ENCODE measurements at regions not wholly inside any gene's neighbourhood (a gene's known extent, or its start where the extent isn't known, plus 50 kb on each side); places are given as distances from the start of the nearest gene placed in this dataset.

- no peak overlapping the region for H4K12ac ChIP-seq (ENCODE audit: low read depth, low read length)
- H2AFZ ChIP-seq (ENCODE audit: insufficient read depth, low read length, poor library complexity) = no peak overlapping the region
- no peak overlapping the region for H3K4ac ChIP-seq (ENCODE audit: low read depth, low read length)
- H3K9ac ChIP-seq (ENCODE audit: low read length) = no peak overlapping the region
- H3K14ac ChIP-seq (ENCODE audit: low read length) = no peak overlapping the region
- peaks cover 3% of the 10 kb centered on the region for H3K9me3 ChIP-seq (ENCODE audit: insufficient read depth, low read depth, low read length)
- H3K18ac ChIP-seq (ENCODE audit: low read length) = no peak overlapping the region
- H3K27ac ChIP-seq (ENCODE audit: low read depth, low read length) = no peak overlapping the region
- no peaks in the 10 kb centered on the region for H3K27me3 ChIP-seq (ENCODE audit: insufficient read depth, low read length)
- no peak overlapping the region for H2BK120ac ChIP-seq (ENCODE audit: insufficient read depth, low read length, poor library complexity)
- no peak overlapping the region for H4K91ac ChIP-seq (ENCODE audit: low read depth, low read length)
- H3K4me3 ChIP-seq (ENCODE audit: low read depth, low read length) = no peak overlapping the region
- H3K4me2 ChIP-seq (ENCODE audit: low read length) = no peak overlapping the region
- no peak overlapping the region for H3K23ac ChIP-seq (ENCODE audit: low read length)
- H2BK12ac ChIP-seq (ENCODE audit: low read length) = no peak overlapping the region
- no peaks in the 10 kb centered on the region for H3K79me1 ChIP-seq (ENCODE audit: low read length)
- H3K4me1 ChIP-seq (ENCODE audit: control insufficient read depth in 1 of 2, insufficient read depth in 2 of 2, low read length in 2 of 2) = no peaks in the 10 kb centered on the region
- H3K79me2 ChIP-seq (ENCODE audit: control insufficient read depth, insufficient read depth, low read length, poor library complexity) = no peaks in the 10 kb centered on the region
- WGBS (ENCODE audit: extremely low coverage, insufficient coverage, insufficient read length) = no CpG with 5 or more reads among the region's 3 CpGs
- H2BK5ac ChIP-seq (ENCODE audit: low read depth, low read length, poor library complexity) = no peak overlapping the region
- H3K36me3 ChIP-seq (ENCODE audit: control insufficient read depth in 1 of 2, insufficient read depth in 2 of 2, low read length in 2 of 2) = no peaks in the 10 kb centered on the region
- DNase-seq = no peak
- H2AK5ac ChIP-seq (ENCODE audit: low read length) = no peak overlapping the region
- no peak overlapping the region for H4K8ac ChIP-seq (ENCODE audit: low read depth, low read length)
Observed at GRCh38 chr5:130331332-130331731, 427.1 kb downstream of the CHSY3 start.

GRCh38 chr5:130324953-130325671 lies 420.8 kb downstream of the CHSY3 start:
- no peaks in the 10 kb centered on the region for H3K36me3 ChIP-seq (ENCODE audit: control insufficient read depth in 1 of 2, insufficient read depth in 2 of 2, low read length in 2 of 2)

GRCh38 chr5:130323804-130324454 lies 419.7 kb downstream of the CHSY3 start:
- Histone ChIP-seq H2BK12ac (ENCODE audit: low read length) (no peak overlapping the region), H3K9ac (ENCODE audit: low read length) (no peak overlapping the region), H3K4ac (ENCODE audit: low read depth, low read length) (no peak overlapping the region), H3K18ac (ENCODE audit: low read length) (no peak overlapping the region), H3K36me3 (ENCODE audit: control insufficient read depth in 1 of 2, insufficient read depth in 2 of 2, low read length in 2 of 2) (no peaks in the 10 kb centered on the region), H3K79me1 (ENCODE audit: low read length) (no peaks in the 10 kb centered on the region), H4K8ac (ENCODE audit: low read depth, low read length) (no peak overlapping the region), H2BK5ac (ENCODE audit: low read depth, low read length, poor library complexity) (no peak overlapping the region), H3K4me3 (ENCODE audit: low read depth, low read length) (no peak overlapping the region), H3K4me1 (ENCODE audit: control insufficient read depth in 1 of 2, insufficient read depth in 2 of 2, low read length in 2 of 2) (no peaks in the 10 kb centered on the region), H3K79me2 (ENCODE audit: control insufficient read depth, insufficient read depth, low read length, poor library complexity) (no peaks in the 10 kb centered on the region), H3K4me2 (ENCODE audit: low read length) (no peak overlapping the region), H3K27me3 (ENCODE audit: insufficient read depth, low read length) (no peaks in the 10 kb centered on the region), H2AK5ac (ENCODE audit: low read length) (no peak overlapping the region), H2BK120ac (ENCODE audit: insufficient read depth, low read length, poor library complexity) (no peak overlapping the region), H3K23ac (ENCODE audit: low read length) (no peak overlapping the region), H3K9me3 (ENCODE audit: insufficient read depth, low read depth, low read length) (peaks cover 1% of the 10 kb centered on the region), H3K14ac (ENCODE audit: low read length) (no peak overlapping the region), H4K91ac (ENCODE audit: low read depth, low read length) (no peak overlapping the region), H3K27ac (ENCODE audit: low read depth, low read length) (no peak overlapping the region), H4K12ac (ENCODE audit: low read depth, low read length) (no peak overlapping the region), H2AFZ (ENCODE audit: insufficient read depth, low read length, poor library complexity) (no peak overlapping the region)
- WGBS (ENCODE audit: extremely low coverage, insufficient coverage, insufficient read length) = no CpG with 5 or more reads among the region's 3 CpGs
- DNase-seq = peak; percentile 32 to 83

More at GRCh38 chr5:130324953-130325671, 420.8 kb downstream of the CHSY3 start:
- Histone ChIP-seq H3K23ac (ENCODE audit: low read length) (no peak overlapping the region), H3K4me3 (ENCODE audit: low read depth, low read length) (no peak overlapping the region), H3K79me1 (ENCODE audit: low read length) (no peaks in the 10 kb centered on the region), H4K91ac (ENCODE audit: low read depth, low read length) (no peak overlapping the region), H3K4ac (ENCODE audit: low read depth, low read length) (no peak overlapping the region), H3K79me2 (ENCODE audit: control insufficient read depth, insufficient read depth, low read length, poor library complexity) (no peaks in the 10 kb centered on the region), H3K18ac (ENCODE audit: low read length) (no peak overlapping the region), H2AK5ac (ENCODE audit: low read length) (no peak overlapping the region), H3K9ac (ENCODE audit: low read length) (no peak overlapping the region), H4K12ac (ENCODE audit: low read depth, low read length) (no peak overlapping the region), H3K14ac (ENCODE audit: low read length) (no peak overlapping the region), H3K27me3 (ENCODE audit: insufficient read depth, low read length) (no peaks in the 10 kb centered on the region), H3K4me1 (ENCODE audit: control insufficient read depth in 1 of 2, insufficient read depth in 2 of 2, low read length in 2 of 2) (no peaks in the 10 kb centered on the region), H3K27ac (ENCODE audit: low read depth, low read length) (no peak overlapping the region), H2BK120ac (ENCODE audit: insufficient read depth, low read length, poor library complexity) (no peak overlapping the region), H3K9me3 (ENCODE audit: insufficient read depth, low read depth, low read length) (peaks cover 1% of the 10 kb centered on the region), H2BK12ac (ENCODE audit: low read length) (no peak overlapping the region), H2AFZ (ENCODE audit: insufficient read depth, low read length, poor library complexity) (no peak overlapping the region), H3K4me2 (ENCODE audit: low read length) (no peak overlapping the region), H2BK5ac (ENCODE audit: low read depth, low read length, poor library complexity) (peak overlapping the region; percentile 21), H4K8ac (ENCODE audit: low read depth, low read length) (no peak overlapping the region)
- WGBS (ENCODE audit: extremely low coverage, insufficient coverage, insufficient read length) = no CpG with 5 or more reads among the region's 7 CpGs
- DNase-seq = no peak

- H3K18ac ChIP-seq (ENCODE audit: low read length) = no peak overlapping the region
- H4K12ac ChIP-seq (ENCODE audit: low read depth, low read length) = no peak overlapping the region
- no peak overlapping the region for H2BK5ac ChIP-seq (ENCODE audit: low read depth, low read length, poor library complexity)
- H3K79me1 ChIP-seq (ENCODE audit: low read length) = no peaks in the 10 kb centered on the region
- no peaks in the 10 kb centered on the region for H3K27me3 ChIP-seq (ENCODE audit: insufficient read depth, low read length)
- no peak overlapping the region for H2BK120ac ChIP-seq (ENCODE audit: insufficient read depth, low read length, poor library complexity)
- no peaks in the 10 kb centered on the region for H3K79me2 ChIP-seq (ENCODE audit: control insufficient read depth, insufficient read depth, low read length, poor library complexity)
- no peak overlapping the region for H3K9ac ChIP-seq (ENCODE audit: low read length)
- no peak overlapping the region for H4K8ac ChIP-seq (ENCODE audit: low read depth, low read length)
- no peaks in the 10 kb centered on the region for H3K36me3 ChIP-seq (ENCODE audit: control insufficient read depth in 1 of 2, insufficient read depth in 2 of 2, low read length in 2 of 2)
- no peaks in the 10 kb centered on the region for H3K4me1 ChIP-seq (ENCODE audit: control insufficient read depth in 1 of 2, insufficient read depth in 2 of 2, low read length in 2 of 2)
- no peak overlapping the region for H3K4me2 ChIP-seq (ENCODE audit: low read length)
- H3K23ac ChIP-seq (ENCODE audit: low read length) = no peak overlapping the region
- no peak overlapping the region for H3K4ac ChIP-seq (ENCODE audit: low read depth, low read length)
- H2BK12ac ChIP-seq (ENCODE audit: low read length) = no peak overlapping the region
- DNase-seq = no peak
- no peak overlapping the region for H4K91ac ChIP-seq (ENCODE audit: low read depth, low read length)
- H3K14ac ChIP-seq (ENCODE audit: low read length) = no peak overlapping the region
- no peak overlapping the region for H3K27ac ChIP-seq (ENCODE audit: low read depth, low read length)
- H2AFZ ChIP-seq (ENCODE audit: insufficient read depth, low read length, poor library complexity) = no peak overlapping the region
- peaks cover 1% of the 10 kb centered on the region for H3K9me3 ChIP-seq (ENCODE audit: insufficient read depth, low read depth, low read length)
- H2AK5ac ChIP-seq (ENCODE audit: low read length) = no peak overlapping the region
- no peak overlapping the region for H3K4me3 ChIP-seq (ENCODE audit: low read depth, low read length)
Observed at GRCh38 chr5:130321931-130322330, 417.7 kb downstream of the CHSY3 start.

Measured in trophoblast cell (in vitro differentiated cells and primary cell).